RWPE2 (cell line): ENCODE measurements at regions not wholly inside any gene's neighbourhood (a gene's known extent, or its start where the extent isn't known, plus 50 kb on each side); places are given as distances from the start of the nearest gene placed in this dataset.

Experiments
- ATAC-seq: fragments of 200-7000 bp; cut with Tn5 transposase; 3 replicates; pipeline ENCODE4 v1.9.1; 2021; ENCODE audit warnings: low read depth
- DNase-seq: peaks from one replicate; pipeline ENCODE4 v3.0.0-alpha.2; 2020; ENCODE audit warnings: low spot score
- H3K27ac ChIP-seq: fragments of 450-650 bp; 2 replicates; pipeline ENCODE4 v1.5.1; 2017; ENCODE audit warnings: mild to moderate bottlenecking; ENCODE audit not compliant: poor library complexity, severe bottlenecking
- H3K27me3 ChIP-seq: fragments of 250-450 bp; sonication (Bioruptor Pico); 2 replicates; pipeline ENCODE4 v1.5.1; 2021; ENCODE audit warnings: mild to moderate bottlenecking, moderate library complexity; ENCODE audit not compliant: insufficient read depth, poor library complexity, severe bottlenecking
- H3K36me3 ChIP-seq: fragments of 250-450 bp; sonication (Bioruptor Pico); 2 replicates; pipeline ENCODE4 v1.5.1; 2020; ENCODE audit warnings: low read depth, mild to moderate bottlenecking, moderate library complexity
- H3K4me1 ChIP-seq: fragments of 250-450 bp; sonication (Bioruptor Pico); 2 replicates; pipeline ENCODE4 v1.5.1; 2021; ENCODE audit warnings: mild to moderate bottlenecking, moderate library complexity; ENCODE audit not compliant: insufficient read depth, poor library complexity, severe bottlenecking
- H3K4me3 ChIP-seq: fragments of 250-450 bp; sonication (Bioruptor Pico); 2 replicates; pipeline ENCODE4 v1.5.1; 2021; ENCODE audit warnings: mild to moderate bottlenecking, moderate library complexity; ENCODE audit not compliant: severe bottlenecking
- H3K9me3 ChIP-seq: fragments of 250-450 bp; sonication (Bioruptor Pico); 2 replicates; pipeline ENCODE4 v1.5.1; 2021; ENCODE audit warnings: mild to moderate bottlenecking, moderate library complexity; ENCODE audit not compliant: severe bottlenecking
- CTCF ChIP-seq: fragments of 450-650 bp; IDR thresholded peaks from one replicate; pipeline ENCODE4 v1.5.1; 2017; ENCODE audit warnings: mild to moderate bottlenecking, moderate library complexity; ENCODE audit not compliant: poor library complexity, severe bottlenecking

GRCh38 chr2:139609109-139609508 is 828.9 kb upstream of the NXPH2 start:
- Histone ChIP-seq H3K9me3 (peaks cover 2% of the 10 kb centered on the region), H3K4me1 (no peaks in the 10 kb centered on the region), H3K27me3 (no peaks in the 10 kb centered on the region), H3K36me3 (no peaks in the 10 kb centered on the region), H3K27ac (no peak overlapping the region), H3K4me3 (no peak overlapping the region)
- peak; percentile 23 for DNase-seq
- ATAC-seq: no peak
- no peak for TF ChIP-seq CTCF

- ATAC-seq: no peak
- Histone ChIP-seq H3K4me1 (no peaks in the 10 kb centered on the region), H3K9me3 (peaks cover 2% of the 10 kb centered on the region), H3K27me3 (no peaks in the 10 kb centered on the region), H3K27ac (no peak overlapping the region), H3K36me3 (no peaks in the 10 kb centered on the region), H3K4me3 (no peak overlapping the region)
- TF ChIP-seq CTCF: no peak
- DNase-seq: no peak
Observed at GRCh38 chr2:139605668-139606067, 825.5 kb upstream of the NXPH2 start.

- H3K4me1 ChIP-seq: no peaks in the 10 kb centered on the region
- H3K4me3 ChIP-seq: no peak overlapping the region
- no peaks in the 10 kb centered on the region for H3K27me3 ChIP-seq
- no peaks in the 10 kb centered on the region for H3K36me3 ChIP-seq
- TF ChIP-seq CTCF: no peak
- H3K9me3 ChIP-seq: no peaks in the 10 kb centered on the region
- no peak overlapping the region for H3K27ac ChIP-seq
- DNase-seq (no peak), ATAC-seq (no peak)
Observed at GRCh38 chr2:139600166-139600565, 820.0 kb upstream of the NXPH2 start.

GRCh38 chr2:139585101-139585500 is 804.9 kb upstream of the NXPH2 start:
- no peak for TF ChIP-seq CTCF
- H3K9me3 ChIP-seq: no peaks in the 10 kb centered on the region
- no peak overlapping the region for H3K4me3 ChIP-seq
- H3K36me3 ChIP-seq: no peaks in the 10 kb centered on the region
- no peak overlapping the region for H3K27ac ChIP-seq
- H3K4me1 ChIP-seq: no peaks in the 10 kb centered on the region
- H3K27me3 ChIP-seq: peaks cover 10% of the 10 kb centered on the region
- ATAC-seq (no peak), DNase-seq (no peak)

- H3K36me3 ChIP-seq: no peaks in the 10 kb centered on the region
- H3K9me3 ChIP-seq: no peaks in the 10 kb centered on the region
- ATAC-seq (no peak), DNase-seq (no peak)
- TF ChIP-seq CTCF: no peak
- H3K4me1 ChIP-seq: no peaks in the 10 kb centered on the region
- H3K4me3 ChIP-seq: no peak overlapping the region
- H3K27ac ChIP-seq: no peak overlapping the region
- H3K27me3 ChIP-seq: no peaks in the 10 kb centered on the region
Observed at GRCh38 chr2:139574371-139574770, 794.2 kb upstream of the NXPH2 start.
